ENCODE measurements at regions not wholly inside any gene's neighbourhood (a gene's known extent, or its start where the extent isn't known, plus 50 kb on each side); places are given as distances from the start of the nearest gene placed in this dataset.
A peak's percentile ranks its signal among the peaks of the same experiment; 100 is the strongest.

GRCh38 chr17:68184816-68185436 lies 62.9 kb upstream of the AMZ2 start:
- no peak overlapping the region for H2AFZ ChIP-seq (ENCODE audit: low read length)

GRCh38 chr17:68185820-68186219 lies 62.0 kb upstream of the AMZ2 start:
- Histone ChIP-seq H2AFZ (ENCODE audit: low read length) (no peak overlapping the region), H3K27me3 (replicated peaks; ENCODE audit: insufficient read depth, low read length) (0 out of 2 replicates have a peak, but pooled peaks cover under 1% of the 10 kb centered on the region), H3K36me3 (replicated peaks; ENCODE audit: insufficient read depth, low read length) (no peaks in the 10 kb centered on the region), H3K79me2 (ENCODE audit: low read length) (no peaks in the 10 kb centered on the region), H3K4me2 (ENCODE audit: low read depth, low read length) (no peak overlapping the region), H3K4me1 (ENCODE audit: low read length) (peaks cover 13% of the 10 kb centered on the region; the same call in 1 of the 2 replicates), H3K9me2 (replicated peaks; ENCODE audit: insufficient read depth, low read length) (no peaks in the 10 kb centered on the region), H3K27ac (ENCODE audit: low read length) (no peak overlapping the region), H3K9me3 (replicated peaks; ENCODE audit: insufficient read depth, low read length) (no peaks in the 10 kb centered on the region), H3F3A (ENCODE audit: insufficient read depth, low read length) (peaks cover under 1% of the 10 kb centered on the region; the same call in 1 of the 2 replicates), H3K4me3 (ENCODE audit: low read length) (no peak overlapping the region), H4K20me1 (ENCODE audit: insufficient read depth, low read length) (no peaks in the 10 kb centered on the region), H3K9ac (ENCODE audit: low read length) (no peak overlapping the region)
- TF ChIP-seq EZH2 (optimal IDR thresholded peaks at IDR 0.05; ENCODE audit: low read depth, low read length) (no peak), CTCF (IDR thresholded peaks at IDR 0.05; ENCODE audit: low read length) (no peak), EZH2phosphoT487 (IDR thresholded peaks at IDR 0.05; ENCODE audit: low read length) (no peak)
- DNase-seq: no peak

More at GRCh38 chr17:68184816-68185436, 62.9 kb upstream of the AMZ2 start:
- DNase-seq: peak; percentile 47
- Histone ChIP-seq H3K4me2 (ENCODE audit: low read depth, low read length) (peak overlapping the region; percentile 18; the same call in 1 of the 2 replicates), H3K9ac (ENCODE audit: low read length) (no peak overlapping the region), H3K4me1 (ENCODE audit: low read length) (peaks cover 13% of the 10 kb centered on the region; the same call in 1 of the 2 replicates), H3K27ac (ENCODE audit: low read length) (no peak overlapping the region), H3K9me3 (replicated peaks; ENCODE audit: insufficient read depth, low read length) (no peaks in the 10 kb centered on the region), H3K4me3 (ENCODE audit: low read length) (no peak overlapping the region), H3K36me3 (replicated peaks; ENCODE audit: insufficient read depth, low read length) (no peaks in the 10 kb centered on the region), H3F3A (ENCODE audit: insufficient read depth, low read length) (peaks cover 4% of the 10 kb centered on the region; the same call in 1 of the 2 replicates), H3K27me3 (replicated peaks; ENCODE audit: insufficient read depth, low read length) (no peaks in the 10 kb centered on the region), H4K20me1 (ENCODE audit: insufficient read depth, low read length) (no peaks in the 10 kb centered on the region), H3K79me2 (ENCODE audit: low read length) (no peaks in the 10 kb centered on the region), H3K9me2 (replicated peaks; ENCODE audit: insufficient read depth, low read length) (no peaks in the 10 kb centered on the region)
- TF ChIP-seq EZH2phosphoT487 (IDR thresholded peaks at IDR 0.05; ENCODE audit: low read length): no peak
- TF ChIP-seq EZH2 (optimal IDR thresholded peaks at IDR 0.05; ENCODE audit: low read depth, low read length): no peak
- TF ChIP-seq CTCF (IDR thresholded peaks at IDR 0.05; ENCODE audit: low read length): no peak

GRCh38 chr17:68190495-68190894 lies 57.3 kb upstream of the AMZ2 start:
- Histone ChIP-seq H3K27ac (ENCODE audit: low read length) (no peak overlapping the region), H2AFZ (ENCODE audit: low read length) (no peak overlapping the region), H3K9me2 (replicated peaks; ENCODE audit: insufficient read depth, low read length) (no peaks in the 10 kb centered on the region), H3K9me3 (replicated peaks; ENCODE audit: insufficient read depth, low read length) (no peaks in the 10 kb centered on the region), H3F3A (ENCODE audit: insufficient read depth, low read length) (no peaks in the 10 kb centered on the region), H4K20me1 (ENCODE audit: insufficient read depth, low read length) (no peaks in the 10 kb centered on the region), H3K4me2 (ENCODE audit: low read depth, low read length) (no peak overlapping the region), H3K27me3 (replicated peaks; ENCODE audit: insufficient read depth, low read length) (peaks cover 31% of the 10 kb centered on the region), H3K36me3 (replicated peaks; ENCODE audit: insufficient read depth, low read length) (no peaks in the 10 kb centered on the region), H3K4me1 (ENCODE audit: low read length) (no peaks in the 10 kb centered on the region), H3K79me2 (ENCODE audit: low read length) (no peaks in the 10 kb centered on the region), H3K4me3 (ENCODE audit: low read length) (no peak overlapping the region), H3K9ac (ENCODE audit: low read length) (no peak overlapping the region)
- DNase-seq: no peak
- TF ChIP-seq CTCF (IDR thresholded peaks at IDR 0.05; ENCODE audit: low read length): no peak
- no peak for TF ChIP-seq EZH2phosphoT487 (IDR thresholded peaks at IDR 0.05; ENCODE audit: low read length)
- TF ChIP-seq EZH2 (optimal IDR thresholded peaks at IDR 0.05; ENCODE audit: low read depth, low read length): no peak

Measured in MM.1S (cell line).